PFSK-1 (cell line): ENCODE measurements at regions not wholly inside any gene's neighbourhood (a gene's known extent, or its start where the extent isn't known, plus 50 kb on each side); places are given as distances from the start of the nearest gene placed in this dataset.

ENCODE experiments used
- POLR2AphosphoS5 ChIP-seq: IDR thresholded peaks from 2 replicates; pipeline ENCODE4 v1.6.1; 2012; ENCODE audit warnings: low read depth, mild to moderate bottlenecking, control low read depth, low read length, moderate library complexity
- REST ChIP-seq, 2 experiments: IDR thresholded peaks; 2 replicates each; pipeline versions ENCODE4 v1.6.1 to v1.8.0; 2011 to 2012; ENCODE audit warnings: low read depth in 2 of 2, low read length in 2 of 2, control low read depth in 1 of 2, inconsistent platforms in 1 of 2, mild to moderate bottlenecking in 1 of 2, moderate library complexity in 1 of 2; ENCODE audit not compliant: insufficient read depth in 1 of 2

- TF ChIP-seq POLR2AphosphoS5 (no peak), REST (IDR thresholded peaks at IDR 0.05; ENCODE audit: insufficient read depth in 1 of 2, low read depth in 2 of 2, low read length in 2 of 2) (no peak)
Measured at GRCh38 chr11:47915374-47915773, 65.0 kb upstream of the PTPRJ start.
